Left kidney (tissue), 1 donor: ENCODE measurements at regions not wholly inside any gene's neighbourhood (a gene's known extent, or its start where the extent isn't known, plus 50 kb on each side); places are given as distances from the start of the nearest gene placed in this dataset.
"Not testable (repeated sequence)": the region's sequence is repeated elsewhere in the genome, so short reads cannot be mapped to it uniquely, and the experiment has no call there.

Experiments
- DNase-seq: peaks from one replicate; pipeline ENCODE4 v3.0.0-alpha.2; 2013

DNA sequence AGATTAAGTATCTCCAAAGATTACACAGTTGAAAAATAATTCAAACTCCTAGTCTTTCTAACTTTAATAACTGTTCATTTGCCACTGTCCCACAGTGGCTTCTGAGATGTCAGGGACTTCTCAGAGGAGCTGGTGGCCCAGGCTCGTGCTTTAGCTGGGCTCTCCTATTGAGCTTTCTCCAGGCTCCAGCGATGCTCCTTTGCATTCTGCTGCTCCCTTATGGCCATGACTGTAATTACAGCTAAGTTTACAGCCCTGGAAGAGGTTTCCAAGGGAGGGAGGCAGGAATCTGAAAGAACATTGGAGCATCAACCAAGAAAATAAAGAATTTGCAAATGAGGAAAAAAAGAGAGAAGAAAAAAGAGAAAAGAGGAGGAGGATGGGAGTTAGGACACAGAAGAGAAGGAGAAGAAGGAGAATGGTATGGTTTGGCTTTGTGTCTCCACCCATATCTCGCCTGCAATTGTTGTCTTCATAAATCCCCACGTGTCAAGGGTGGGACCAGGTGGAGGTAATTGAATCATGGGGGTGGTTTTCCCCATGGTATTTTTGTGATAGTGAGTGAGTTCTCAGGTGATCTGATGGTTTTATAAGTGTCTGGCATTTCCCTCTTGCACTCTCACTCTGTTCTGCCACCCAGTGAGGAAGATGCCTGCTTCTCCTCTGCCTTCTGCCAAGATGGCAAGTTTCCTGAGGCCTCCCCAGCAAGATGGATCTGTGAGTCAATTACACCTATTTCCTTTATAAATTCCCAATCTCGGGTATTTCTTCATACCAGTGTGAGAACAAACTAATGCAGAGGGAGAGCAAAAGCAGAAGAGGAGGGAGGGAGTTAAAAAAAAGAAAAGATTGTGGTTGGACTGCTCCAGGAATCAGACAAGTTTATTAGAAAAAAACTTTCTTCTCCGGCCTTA is 857.0 kb downstream of the KCNA4 start:
- DNase-seq: peak; percentile 42

DNA sequence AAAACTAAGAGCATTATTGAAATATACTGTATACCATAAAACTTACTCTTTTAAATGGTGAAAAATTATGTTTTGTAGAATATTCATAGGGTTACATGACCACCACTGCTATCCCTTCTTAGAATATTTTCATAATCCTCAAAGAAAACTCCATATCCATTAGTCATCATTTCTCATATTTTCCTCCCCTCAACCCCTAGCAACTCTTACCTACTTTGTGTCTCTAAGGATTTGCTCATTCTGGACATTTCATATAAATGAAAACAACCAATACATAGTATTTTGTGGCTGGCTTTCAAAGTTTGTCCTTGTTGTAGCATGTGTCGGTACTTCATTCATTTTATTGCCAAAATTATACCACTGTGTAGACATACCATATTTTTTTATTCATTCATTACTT is 863.8 kb downstream of the KCNA4 start:
- no peak for DNase-seq

DNA sequence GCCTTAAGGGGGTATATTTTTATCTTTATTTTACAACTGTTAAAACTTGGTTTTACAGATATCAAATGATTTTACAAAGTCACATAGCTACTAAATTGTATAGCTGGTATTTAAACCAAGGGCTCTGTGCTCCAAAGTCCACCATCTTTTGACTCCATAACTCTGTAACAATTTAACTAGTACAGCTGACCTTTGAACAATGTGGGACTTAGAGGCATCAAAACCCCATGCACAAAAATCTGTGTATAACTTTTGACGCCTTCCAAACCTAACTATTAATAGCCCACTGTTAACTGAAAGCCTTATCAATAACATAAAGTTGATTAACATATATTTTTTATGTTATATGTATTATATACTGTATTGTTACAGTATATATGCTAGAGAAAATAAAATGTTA is 874.3 kb downstream of the KCNA4 start:
- DNase-seq: not testable (repeated sequence)

DNA sequence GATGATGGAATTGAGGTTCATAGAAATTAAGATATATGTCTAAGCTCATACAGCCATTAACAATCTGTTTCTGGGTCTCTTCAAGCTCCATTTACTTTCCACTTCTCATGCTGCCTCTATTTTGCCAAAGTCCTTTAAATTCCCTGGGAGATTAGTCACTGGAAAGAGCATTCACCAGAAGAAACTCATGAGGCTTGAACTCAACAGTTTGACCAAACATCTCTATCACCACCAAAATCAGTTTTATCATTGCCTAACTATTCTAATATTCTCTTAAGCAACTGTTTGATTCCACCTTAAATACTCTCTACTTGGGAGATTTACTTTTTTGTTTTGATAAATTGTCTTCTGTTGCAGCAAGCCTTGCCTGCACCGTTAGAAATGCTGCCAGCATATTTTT is 881.3 kb downstream of the KCNA4 start:
- no peak for DNase-seq

DNA sequence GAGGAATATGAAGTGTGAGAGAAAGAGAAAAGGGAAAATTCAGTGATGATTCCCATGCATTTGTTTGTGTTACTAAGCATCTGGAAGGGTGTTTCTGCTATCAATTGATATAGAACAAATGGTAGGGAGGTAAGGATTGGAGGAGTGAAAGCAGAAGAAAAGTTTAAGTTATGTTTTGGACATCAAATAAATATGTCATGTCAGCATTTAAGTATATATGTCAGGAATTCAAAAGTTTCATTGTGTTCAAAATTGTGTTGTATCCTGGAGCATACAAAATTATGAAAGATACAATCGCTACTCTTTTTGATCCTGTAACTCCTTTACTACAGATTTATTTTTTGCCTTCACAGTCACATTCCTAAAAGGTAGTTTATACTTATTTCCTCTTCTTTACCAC is 885.8 kb downstream of the KCNA4 start:
- no peak for DNase-seq

DNA sequence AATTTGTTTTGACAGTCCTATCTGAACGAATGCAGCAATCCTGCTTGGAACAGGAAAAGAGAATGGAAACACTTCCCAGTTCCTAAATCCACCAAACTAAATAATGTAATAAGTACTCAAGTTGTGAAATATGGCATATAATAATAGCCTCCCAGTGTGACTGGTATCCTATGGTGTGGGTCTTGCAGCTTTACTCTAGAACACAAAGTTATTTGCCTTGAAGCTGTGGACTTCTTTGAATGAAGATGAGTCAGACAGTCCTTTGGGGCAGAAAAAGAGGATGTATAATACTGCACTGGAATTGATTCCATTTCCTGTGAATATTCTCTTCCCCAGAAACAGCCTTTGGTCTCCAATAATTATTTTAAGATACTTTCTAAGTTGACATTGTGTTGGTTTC is 887.0 kb downstream of the KCNA4 start:
- DNase-seq: no peak

DNA sequence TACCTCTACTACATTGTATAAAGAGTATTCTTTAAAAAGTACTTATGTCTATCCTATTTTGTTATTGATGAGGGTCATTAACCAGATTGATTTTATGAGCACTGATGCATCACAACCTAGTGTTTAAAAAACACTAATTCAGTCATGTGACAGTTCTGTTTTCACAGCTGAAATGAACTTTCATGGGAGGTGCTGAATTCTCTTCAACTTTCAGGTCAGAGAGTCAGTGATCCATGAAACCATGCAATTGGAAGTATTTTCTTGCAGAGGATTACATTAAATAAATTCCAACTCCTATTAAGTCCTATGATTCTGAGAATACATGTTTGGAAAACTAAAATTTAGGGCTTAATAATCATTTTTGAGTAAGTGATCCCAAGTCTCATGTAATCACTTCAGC is 889.4 kb downstream of the KCNA4 start:
- DNase-seq: peak; percentile 29

DNA sequence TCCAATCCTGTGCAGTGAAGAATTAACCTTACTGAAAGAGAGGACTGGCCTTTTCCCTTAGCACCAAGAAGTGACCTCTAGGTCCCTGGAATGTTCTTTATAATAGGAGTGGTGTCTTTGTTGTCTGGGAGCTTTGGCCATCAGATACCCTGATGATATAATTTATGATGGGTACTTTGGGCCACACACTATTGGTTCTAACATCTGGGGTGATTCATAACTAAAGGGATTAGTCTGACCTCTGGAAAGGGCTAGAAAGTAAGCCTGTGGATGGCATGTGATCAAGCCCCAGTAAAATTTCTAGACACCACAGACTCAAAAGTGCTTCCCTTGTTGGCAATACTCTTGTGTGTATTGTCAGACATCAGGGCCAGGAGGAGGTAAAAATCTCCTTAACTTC is 891.2 kb downstream of the KCNA4 start:
- no peak for DNase-seq

DNA sequence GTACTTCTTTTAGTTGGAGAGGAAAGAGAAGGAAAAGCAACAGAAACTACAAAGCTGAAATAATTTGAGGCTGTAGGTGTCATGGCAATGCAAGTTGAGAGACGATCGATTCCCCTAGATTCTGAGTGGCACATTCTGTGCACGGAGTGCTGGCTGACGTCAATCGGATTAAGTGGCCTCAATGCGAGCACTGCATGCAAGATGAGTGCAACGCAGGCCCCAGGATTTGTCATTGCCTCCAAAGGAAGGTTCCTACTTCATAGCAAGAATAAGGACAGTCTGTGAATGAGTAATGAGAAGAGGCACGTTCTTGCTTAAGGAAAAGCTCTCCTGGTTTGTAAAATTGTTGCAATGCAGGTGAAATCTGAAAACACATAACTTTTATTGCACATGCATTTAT is 892.4 kb downstream of the KCNA4 start:
- no peak for DNase-seq

DNA sequence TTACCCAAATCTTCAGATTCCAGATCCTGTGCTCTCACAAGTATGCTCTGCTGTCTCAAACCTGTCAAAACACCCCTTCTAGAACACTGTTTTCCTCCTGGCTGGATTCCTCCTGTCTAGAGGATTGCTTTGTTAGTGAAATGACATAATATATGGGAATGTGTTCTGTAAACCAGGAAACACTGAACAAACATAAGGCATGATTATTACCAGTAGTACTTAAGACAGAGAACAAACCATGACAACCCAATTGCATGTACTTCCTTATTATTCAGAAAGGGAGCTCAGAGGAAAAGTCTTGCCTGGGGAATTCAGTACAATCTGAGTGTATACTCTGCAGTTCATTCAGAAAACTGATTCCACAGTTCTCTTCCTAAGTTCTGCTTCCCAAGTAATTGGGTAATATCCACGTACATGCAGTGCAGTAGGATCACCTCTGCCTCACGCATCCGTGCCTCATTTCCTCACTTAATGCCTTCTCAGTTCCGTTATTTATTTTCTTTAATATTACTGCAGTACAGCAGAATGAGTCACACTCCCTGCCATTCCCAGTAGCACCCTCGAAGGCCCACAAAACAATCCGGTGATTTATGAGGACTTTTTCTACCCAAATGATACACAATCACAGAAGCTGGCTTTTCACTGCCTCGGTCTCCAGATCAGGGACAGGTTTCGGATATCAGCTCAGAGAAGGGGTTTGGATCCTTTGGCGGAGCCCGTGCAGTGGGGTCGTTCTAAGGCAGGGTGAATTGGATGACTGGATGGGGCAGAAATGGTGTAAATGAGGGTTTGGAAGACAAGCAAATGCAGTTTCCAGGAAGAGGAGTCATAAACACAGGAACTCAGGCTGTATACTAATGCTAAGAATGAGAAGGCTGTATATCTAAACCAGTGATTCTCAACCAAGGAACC is 896.9 kb downstream of the KCNA4 start:
- DNase-seq: no peak

DNA sequence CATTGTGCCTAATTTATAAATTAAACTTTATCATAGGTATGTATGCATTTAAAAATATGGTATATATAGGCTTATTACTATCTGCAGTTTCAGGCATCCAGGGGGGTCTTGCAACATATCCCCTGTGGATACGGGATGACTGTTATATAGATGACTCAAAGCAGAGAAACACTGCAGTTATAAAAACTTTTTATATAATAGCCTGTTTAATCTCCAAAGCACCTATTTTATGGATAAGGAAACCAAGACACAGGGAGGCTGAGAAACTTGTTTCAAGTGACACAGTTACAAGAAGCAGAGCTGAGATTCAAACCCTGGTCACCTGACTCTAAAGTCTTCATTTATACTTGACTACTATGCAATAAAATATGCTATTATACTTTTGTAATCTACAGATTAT is 897.7 kb downstream of the KCNA4 start:
- DNase-seq: no peak

DNA sequence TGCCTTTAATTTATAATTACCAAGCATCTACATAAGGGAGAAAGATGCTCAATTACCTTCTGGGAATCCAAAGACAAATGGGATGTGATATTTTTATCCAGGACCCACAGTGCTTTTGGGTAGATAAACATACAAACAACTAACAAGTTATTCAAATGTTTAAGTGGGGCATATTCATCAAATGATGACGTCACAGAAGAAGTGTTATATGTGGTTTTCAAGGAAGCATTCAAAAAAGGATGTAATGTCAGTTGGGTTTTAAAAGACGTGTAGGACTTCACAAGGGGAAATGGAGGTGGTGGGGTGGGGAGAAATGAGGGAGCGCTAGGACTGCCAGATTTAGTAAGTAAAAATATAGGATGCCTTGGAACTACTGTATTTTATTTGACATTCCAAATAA is 915.9 kb downstream of the KCNA4 start:
- no peak for DNase-seq

DNA sequence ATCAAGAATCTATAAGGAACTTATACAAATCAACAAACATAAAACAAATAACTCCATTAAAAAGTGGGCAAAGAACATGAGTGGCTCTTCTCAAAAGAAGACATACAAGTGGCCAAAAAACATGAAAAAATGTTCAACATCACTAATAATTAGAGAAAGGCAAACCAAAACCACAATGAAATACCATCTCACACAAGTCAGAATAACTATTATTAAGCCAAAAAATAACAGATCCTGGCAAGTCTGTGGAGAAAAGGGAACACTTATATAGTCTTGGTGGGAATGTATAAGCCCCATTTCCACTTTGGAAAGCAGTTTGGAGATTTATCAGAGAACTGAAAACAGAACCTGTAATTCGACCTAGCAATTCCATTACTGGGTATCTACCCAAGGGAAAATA is 921.0 kb downstream of the KCNA4 start:
- no peak for DNase-seq

DNA sequence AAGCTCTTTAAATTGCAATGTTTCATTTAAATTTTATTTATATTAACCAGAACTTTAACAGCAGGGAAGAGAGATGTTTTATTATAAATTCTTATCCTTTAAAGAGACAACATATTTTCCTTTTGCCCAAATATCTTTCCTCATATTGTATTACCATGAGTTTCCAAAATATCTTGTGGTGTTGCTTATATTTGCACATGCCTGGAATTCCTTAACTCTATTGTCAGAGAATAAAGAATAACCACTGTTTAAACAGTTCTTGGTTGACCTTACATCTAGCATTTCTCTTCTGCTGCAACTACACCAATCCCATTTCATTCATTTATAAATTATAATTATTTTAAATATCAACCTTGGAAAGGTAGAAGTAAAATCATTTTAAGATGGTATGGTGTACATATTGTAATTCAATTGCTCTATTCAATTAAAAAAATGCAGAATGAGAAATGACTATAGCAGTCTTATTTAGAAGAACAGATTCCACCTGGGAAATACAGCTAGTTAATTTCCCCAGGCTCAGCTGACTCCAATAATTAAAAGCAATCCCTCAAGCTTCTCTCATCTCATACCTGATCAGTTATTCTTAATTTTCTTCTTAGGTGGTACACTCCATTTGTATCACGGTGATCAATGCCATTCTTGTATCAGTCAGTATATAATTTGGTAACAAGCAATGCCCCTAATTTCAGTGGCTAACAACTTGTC is 923.3 kb downstream of the KCNA4 start:
- DNase-seq: no peak

DNA sequence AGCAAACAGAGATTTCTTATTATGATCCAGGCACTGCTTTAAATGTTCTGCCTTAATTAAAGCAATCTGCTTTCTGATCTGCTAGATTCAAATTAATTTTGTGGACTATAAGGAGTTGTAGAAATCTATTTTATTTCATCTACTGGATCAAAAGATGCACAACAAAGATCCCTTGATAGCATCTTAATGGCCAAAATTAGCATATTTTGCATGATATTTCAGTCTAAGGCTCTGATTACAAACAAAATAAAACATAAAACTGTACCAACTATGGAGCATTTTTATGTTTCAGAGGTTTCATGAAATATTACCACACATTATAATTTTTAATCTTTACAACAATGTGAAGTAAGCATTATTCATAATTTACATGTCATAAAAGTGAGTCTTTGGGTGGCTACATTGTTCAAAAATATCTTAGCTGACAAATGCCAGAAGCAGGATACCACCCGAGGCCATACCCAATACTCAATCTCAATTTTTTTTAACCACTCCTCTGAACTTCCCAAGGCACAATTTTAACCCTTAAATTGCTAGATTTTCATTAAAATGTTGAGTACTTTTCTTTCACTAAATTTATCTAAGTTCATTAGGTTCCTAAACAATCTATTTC is 929.5 kb downstream of the KCNA4 start:
- DNase-seq: no peak

DNA sequence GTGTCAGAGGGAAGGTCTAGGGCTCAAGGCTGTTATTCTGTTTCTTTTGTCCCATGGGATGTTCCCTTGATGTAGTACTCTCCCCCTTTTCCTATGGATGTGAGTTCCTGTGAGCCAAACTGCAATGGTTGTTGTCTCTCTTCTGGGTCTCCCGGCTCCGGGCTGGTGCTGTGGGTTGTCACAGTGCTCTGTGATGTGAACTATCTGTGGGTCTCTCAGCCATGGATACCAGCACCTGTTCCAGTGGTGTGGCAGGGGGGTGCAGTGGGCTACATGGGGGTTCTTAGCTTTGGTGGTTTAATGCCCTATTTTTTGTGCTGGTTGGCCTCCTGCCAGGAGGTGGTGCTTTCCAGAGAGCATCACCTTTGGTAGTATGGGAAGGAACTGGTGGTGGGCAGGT is 941.1 kb downstream of the KCNA4 start:
- no peak for DNase-seq

DNA sequence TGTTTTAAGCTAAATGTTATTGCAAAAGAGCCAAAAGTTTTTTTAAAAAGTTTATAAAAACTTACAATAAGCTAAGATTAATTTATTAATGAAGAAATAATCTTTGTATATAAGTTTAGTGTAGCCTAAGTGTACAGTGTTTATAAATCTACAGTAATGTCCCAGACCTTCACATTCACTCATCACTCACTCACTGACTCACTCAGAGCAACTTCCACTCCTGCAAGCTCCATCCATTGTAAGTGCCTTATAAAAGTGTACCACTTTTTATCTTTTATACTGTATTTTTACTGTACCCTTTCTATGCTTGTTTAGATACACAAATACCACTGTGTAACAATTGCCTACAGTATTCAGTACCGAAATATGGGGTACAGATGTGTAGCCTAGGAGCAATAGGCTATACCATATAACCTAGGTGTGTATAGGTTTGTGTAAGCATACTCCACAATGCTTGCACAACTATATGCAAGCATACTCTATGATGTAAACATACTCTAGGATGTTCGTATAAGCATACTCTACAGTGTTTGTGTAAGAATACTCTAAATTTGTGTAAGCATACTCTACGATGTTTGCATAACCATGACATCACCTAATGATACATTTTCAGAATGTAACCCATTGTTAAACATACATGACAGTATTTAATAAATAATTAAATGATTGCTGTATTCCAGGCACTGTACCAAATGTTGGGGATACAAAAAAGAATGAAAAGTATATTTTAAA is 953.0 kb downstream of the KCNA4 start:
- DNase-seq: no peak

DNA sequence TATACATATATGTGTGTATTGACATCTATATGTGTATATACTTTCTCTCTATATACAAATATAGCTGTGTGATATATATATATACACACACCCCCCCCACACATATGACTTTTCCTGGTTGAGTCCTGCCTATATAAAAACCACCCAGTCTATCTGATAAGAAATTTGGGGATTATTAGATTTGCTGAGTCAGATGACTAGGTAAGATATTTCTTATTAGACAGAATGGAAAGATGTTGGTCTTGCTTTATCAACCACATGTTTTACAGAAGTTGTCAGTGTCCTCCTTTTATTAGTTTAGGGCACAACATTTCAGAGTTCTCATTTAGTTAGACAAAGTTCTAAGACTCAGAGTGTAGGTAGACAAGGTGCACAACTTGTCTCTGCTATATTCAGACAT is 953.3 kb downstream of the METTL15 start:
- no peak for DNase-seq

DNA sequence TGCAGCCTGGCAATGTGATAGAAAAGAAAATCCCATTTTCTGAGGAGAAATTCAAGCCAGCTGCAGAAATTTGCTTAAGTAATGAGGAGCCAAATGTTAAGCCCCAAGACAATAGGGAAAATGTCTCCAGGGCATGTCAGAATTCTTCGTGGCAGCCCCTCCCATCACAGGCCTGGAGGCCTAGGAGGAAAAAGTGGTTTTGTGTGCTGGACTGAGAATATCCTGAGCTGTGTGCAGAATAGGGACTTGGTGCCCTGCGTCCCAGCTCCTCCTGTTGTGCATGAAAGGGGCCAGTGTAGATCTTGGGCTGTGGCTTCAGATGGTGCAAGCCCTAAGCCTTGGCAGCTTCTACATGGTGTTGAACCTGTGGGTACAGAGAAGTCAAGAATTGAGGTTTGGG is 948.3 kb downstream of the METTL15 start:
- not testable (repeated sequence) for DNase-seq

DNA sequence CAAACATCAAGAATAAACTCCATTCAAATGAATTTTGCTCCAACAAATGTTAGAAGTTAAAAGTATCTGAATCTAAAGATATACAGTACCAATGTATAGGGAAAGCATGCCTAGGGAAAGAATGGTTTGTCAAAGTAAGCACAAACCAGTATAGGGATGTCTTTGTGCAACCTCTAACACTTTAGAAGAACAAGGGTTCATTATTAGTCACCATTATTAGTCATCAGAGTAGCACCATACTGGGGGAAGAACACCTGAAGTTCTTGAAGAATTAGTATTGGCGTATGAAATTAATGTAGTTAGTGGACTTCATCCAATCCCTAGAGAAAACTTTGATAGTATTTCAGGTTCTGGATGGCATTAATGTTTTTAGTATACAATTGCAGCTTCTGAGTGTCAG is 943.7 kb downstream of the METTL15 start:
- no peak for DNase-seq

DNA sequence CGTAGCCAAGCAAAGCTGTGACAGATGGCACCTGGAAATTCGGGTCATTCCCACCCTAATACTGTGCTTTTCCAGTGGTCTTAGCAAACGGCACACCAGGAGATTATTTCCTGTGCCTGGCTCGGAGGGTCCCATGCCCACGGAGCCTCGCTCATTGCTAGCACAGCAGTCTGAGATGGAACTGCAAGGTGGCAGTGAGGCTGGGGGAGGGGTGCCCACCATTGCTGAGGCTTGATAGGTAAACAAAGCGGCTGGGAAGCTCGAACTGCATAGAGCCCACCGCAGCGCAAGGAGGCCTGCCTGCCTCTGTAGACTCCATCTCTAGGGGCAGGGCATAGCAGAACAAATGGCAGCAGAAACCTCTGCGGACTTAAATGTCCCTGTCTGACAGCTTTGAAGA is 942.8 kb downstream of the METTL15 start:
- not testable (repeated sequence) for DNase-seq
